Colonic mucosa (tissue), 4 donors: ENCODE measurements at regions not wholly inside any gene's neighbourhood (a gene's known extent, or its start where the extent isn't known, plus 50 kb on each side); places are given as distances from the start of the nearest gene placed in this dataset.

Source experiments
- DNase-seq: peaks from one replicate; pipeline ENCODE4 v3.0.0-alpha.2; 2020
- H3K27ac ChIP-seq: fragments of 200-600 bp; one replicate; pipeline ENCODE4 v1.8.0; 2021
- H3K27me3 ChIP-seq: fragments of 200-600 bp; one replicate; pipeline ENCODE4 v1.8.0; 2021
- H3K36me3 ChIP-seq: fragments of 200-600 bp; one replicate; pipeline ENCODE4 v1.8.0; 2021
- H3K4me1 ChIP-seq: fragments of 200-600 bp; one replicate; pipeline ENCODE4 v1.8.0; 2021; ENCODE audit warnings: mild to moderate bottlenecking
- H3K4me3 ChIP-seq: fragments of 200-600 bp; one replicate; pipeline ENCODE4 v1.8.0; 2021
- H3K9ac ChIP-seq, 2 donors: one replicate each; pipeline ENCODE4 v1.7.0; 2013; ENCODE audit warnings: control low read depth in 2 of 2, low read depth in 2 of 2, low read length in 2 of 2
- H3K9me3 ChIP-seq: fragments of 200-600 bp; one replicate; pipeline ENCODE4 v1.8.0; 2021
- intact Hi-C: fragments of 100-400 bp; cut with DNase I; formaldehyde crosslinking; loops from one replicate; pipeline ENCODE4 v1.14.1; 2022
- TF ChIP-seq, protein P1 (sequence below): fragments of 200-600 bp; IDR thresholded peaks from one replicate; pipeline ENCODE4 v1.8.0; 2022; ENCODE audit warnings: antibody characterized with exemption, mild to moderate bottlenecking
- donor health status: healthy.
- donor health status: DM: no; HTN: no; CAD: no.
- donor health status: DM: no; HTN: no; CAD: no.

DNA sequence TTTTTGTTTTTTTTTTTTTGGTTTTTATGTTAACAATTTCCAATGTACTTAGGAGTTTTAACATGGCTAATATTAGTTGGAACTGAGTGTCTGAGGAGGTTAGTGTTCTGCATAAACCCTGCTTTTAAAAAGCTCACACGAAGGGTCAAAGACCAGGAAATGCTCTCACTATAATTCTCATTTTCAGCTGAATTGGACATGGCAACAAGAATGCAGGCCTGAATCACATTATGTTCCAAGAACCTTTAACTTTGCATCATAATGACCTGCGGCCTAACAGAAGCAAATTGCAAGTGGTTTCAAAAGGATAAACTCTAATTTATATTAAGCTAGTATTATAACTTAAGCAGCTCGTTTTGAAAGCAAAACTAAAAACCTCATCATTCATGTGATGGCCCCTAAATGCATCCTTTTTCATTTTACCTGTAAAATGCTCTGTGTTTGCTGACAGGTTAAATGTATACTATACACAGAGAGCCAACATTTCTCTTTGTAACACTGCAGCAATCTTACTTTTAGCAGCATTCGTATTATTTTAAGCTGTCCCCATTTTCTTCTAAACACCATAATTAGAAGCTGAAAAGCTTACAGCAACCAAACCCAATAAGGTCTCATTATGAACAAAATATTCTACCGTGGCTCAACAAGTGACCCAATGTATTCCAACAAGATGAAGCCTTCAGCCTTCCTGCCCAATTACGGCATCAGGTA is 242.8 kb upstream of the SP4 start:
- intact Hi-C loops: no loop called here
- H3K27me3 ChIP-seq: no peaks in the 10 kb centered on the region

DNA sequence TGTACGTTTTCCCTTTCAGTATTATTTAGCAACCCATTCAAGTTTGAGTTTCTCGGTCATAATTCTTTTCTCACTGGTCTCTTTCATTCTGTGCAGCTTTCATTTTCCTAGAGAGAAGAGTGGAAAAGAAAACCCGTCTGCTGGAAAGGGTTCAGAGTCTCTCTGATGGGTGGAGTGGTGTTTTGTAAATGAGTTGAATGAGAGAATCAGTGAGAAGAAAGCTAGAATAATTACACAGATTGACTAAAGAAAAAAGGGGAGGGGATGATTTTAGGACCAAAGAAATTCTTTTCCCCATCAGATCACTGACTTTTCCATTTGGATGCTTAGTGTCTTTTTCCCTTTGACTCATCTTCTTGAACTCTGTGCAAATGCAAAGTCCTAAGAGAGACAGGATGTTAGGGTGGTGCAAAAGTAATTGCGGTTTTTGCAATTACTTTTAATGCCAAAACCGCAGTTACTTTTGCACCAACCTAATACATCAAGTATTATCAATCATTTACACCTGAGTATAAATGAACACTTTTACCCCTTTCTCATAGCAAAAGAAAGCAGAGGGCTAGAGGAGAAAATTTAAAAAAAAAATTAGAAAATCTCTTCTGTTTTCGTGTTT is 242.1 kb upstream of the SP4 start:
- Histone ChIP-seq H3K27me3 (no peaks in the 10 kb centered on the region), H3K9me3 (no peaks in the 10 kb centered on the region), H3K27ac (no peak overlapping the region), H3K9ac (no peak overlapping the region), H3K36me3 (no peaks in the 10 kb centered on the region), H3K4me3 (no peak overlapping the region), H3K4me1 (no peaks in the 10 kb centered on the region)
- intact Hi-C loops: no loop called here
- TF ChIP-seq, protein P1, sequence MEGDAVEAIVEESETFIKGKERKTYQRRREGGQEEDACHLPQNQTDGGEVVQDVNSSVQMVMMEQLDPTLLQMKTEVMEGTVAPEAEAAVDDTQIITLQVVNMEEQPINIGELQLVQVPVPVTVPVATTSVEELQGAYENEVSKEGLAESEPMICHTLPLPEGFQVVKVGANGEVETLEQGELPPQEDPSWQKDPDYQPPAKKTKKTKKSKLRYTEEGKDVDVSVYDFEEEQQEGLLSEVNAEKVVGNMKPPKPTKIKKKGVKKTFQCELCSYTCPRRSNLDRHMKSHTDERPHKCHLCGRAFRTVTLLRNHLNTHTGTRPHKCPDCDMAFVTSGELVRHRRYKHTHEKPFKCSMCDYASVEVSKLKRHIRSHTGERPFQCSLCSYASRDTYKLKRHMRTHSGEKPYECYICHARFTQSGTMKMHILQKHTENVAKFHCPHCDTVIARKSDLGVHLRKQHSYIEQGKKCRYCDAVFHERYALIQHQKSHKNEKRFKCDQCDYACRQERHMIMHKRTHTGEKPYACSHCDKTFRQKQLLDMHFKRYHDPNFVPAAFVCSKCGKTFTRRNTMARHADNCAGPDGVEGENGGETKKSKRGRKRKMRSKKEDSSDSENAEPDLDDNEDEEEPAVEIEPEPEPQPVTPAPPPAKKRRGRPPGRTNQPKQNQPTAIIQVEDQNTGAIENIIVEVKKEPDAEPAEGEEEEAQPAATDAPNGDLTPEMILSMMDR: no peak
- no peak for DNase-seq

More for the DNA sequence above, 242.8 kb upstream of the SP4 start:
- H3K4me3 ChIP-seq: no peak overlapping the region
- H3K36me3 ChIP-seq: no peaks in the 10 kb centered on the region
- H3K27ac ChIP-seq: no peak overlapping the region
- DNase-seq: no peak
- no peaks in the 10 kb centered on the region for H3K4me1 ChIP-seq
- H3K9ac ChIP-seq: no peak overlapping the region
- no peaks in the 10 kb centered on the region for H3K9me3 ChIP-seq
- TF ChIP-seq, protein P1: no peak

DNA sequence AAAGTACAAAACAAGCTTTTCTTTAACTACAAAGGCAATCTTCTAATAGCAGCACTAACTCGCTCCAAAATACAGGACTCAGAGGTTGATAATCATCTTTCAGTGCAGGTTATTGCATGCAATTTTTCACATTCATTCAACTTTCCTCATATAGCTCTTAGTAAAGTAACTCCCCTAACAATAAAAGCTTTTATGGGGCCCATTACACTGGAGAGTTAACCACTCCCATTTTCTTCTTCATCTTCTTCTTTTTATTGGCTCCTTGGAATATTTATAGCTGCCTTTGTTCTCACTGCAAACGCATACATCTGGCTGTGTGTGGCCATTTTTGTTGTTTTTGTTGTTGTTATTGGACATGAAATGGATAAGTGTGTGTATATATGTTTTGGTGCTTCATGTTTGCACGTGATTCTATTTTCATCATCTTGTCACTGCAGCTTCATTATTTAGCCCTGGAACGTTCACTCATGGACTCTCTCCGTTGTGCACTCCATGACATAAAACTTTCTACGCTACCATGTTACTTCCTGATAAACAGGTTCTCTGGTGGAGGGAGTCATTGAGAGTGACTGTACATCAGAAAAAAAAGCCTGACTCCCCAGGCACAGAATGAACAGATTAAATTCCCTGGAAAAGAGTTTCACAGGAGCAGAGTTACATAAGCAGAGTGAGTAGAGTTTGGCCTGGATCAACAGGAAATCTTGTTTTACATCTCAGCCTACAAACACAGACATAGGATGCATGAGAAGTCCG is 236.4 kb upstream of the SP4 start:
- Histone ChIP-seq H3K4me1 (no peaks in the 10 kb centered on the region), H3K27me3 (no peaks in the 10 kb centered on the region), H3K9me3 (no peaks in the 10 kb centered on the region), H3K4me3 (no peak overlapping the region), H3K36me3 (no peaks in the 10 kb centered on the region), H3K9ac (no peak overlapping the region), H3K27ac (peak overlapping the region; percentile 31)
- intact Hi-C loops: no loop called here
- TF ChIP-seq, protein P1: no peak
- peak; percentile 20 for DNase-seq

DNA sequence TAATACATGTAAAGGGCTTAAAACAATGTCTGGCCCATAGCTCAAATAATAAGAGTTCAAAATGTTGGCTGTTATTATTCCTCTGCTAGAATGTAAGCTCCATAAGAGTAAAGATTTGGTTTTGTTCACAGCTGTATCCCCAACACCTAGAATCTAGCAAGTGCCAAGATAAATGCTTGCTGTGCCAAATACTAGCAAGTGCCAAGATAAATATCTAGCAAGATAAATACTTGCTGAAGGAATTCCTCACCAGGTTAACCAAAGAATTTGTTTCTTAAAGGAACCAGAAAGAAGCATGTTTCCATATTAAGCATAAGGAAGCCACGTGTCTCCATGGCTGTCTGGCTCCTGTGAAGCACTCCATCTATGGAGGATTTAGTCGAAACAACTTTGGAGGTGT is 235.2 kb upstream of the SP4 start:
- no peak overlapping the region for H3K4me3 ChIP-seq
- no peaks in the 10 kb centered on the region for H3K36me3 ChIP-seq
- intact Hi-C loops: no loop called here
- H3K27me3 ChIP-seq: no peaks in the 10 kb centered on the region
- no peaks in the 10 kb centered on the region for H3K4me1 ChIP-seq
- TF ChIP-seq, protein P1: no peak
- H3K9me3 ChIP-seq: no peaks in the 10 kb centered on the region
- no peak for DNase-seq
- no peak overlapping the region for H3K27ac ChIP-seq
- H3K9ac ChIP-seq: no peak overlapping the region

DNA sequence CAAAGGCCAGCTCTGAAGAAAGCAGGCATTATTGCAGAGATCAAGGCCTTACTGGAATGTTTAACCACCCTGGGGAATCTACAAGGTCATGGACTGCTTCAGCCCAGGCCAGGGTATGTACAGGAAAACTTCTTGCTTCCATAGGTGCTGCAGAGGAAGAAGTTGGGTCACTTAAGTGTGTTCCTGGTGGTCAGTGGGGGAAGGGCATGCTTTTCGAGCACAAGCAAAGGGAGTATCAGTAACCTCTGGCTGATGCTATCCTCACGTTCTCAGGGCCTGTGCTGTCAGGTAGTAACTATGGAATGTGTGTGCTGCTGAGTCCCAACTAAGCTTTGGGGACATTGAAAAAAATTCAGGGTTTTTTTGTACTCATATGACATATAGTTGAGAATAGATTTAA is 234.0 kb upstream of the SP4 start:
- TF ChIP-seq, protein P1: no peak
- no peak overlapping the region for H3K4me3 ChIP-seq
- no peaks in the 10 kb centered on the region for H3K9me3 ChIP-seq

More for the DNA sequence above, 234.0 kb upstream of the SP4 start:
- H3K4me1 ChIP-seq: no peaks in the 10 kb centered on the region
- H3K36me3 ChIP-seq: no peaks in the 10 kb centered on the region
- H3K9ac ChIP-seq: no peak overlapping the region
- no peaks in the 10 kb centered on the region for H3K27me3 ChIP-seq
- intact Hi-C loops: no loop called here
- no peak overlapping the region for H3K27ac ChIP-seq
- no peak for DNase-seq
